ENCODE measurements at regions not wholly inside any gene's neighbourhood (a gene's known extent, or its start where the extent isn't known, plus 50 kb on each side); places are given as distances from the start of the nearest gene placed in this dataset.

- no peak for FAIRE-seq
- dilution Hi-C loops (cut with MboI; ENCODE audit: extremely low pct_ligation_motif_present, low sequenced_read_pairs), result no loop called here
- Histone ChIP-seq H3K4me1 (ENCODE audit: control insufficient read depth, extremely low read depth, insufficient read depth, low read length) (peaks cover 15% of the 10 kb centered on the region), H3K27ac (ENCODE audit: control insufficient read depth, insufficient read depth, low read length) (no peak overlapping the region), H3K9ac (ENCODE audit: control insufficient read depth, extremely low read depth, insufficient read depth, low read length) (no peak overlapping the region), H3K36me3 (ENCODE audit: control insufficient read depth in 2 of 2, extremely low read depth in 1 of 2, insufficient read depth in 2 of 2, low read length in 2 of 2) (no peaks in the 10 kb centered on the region), H3K4me2 (ENCODE audit: control insufficient read depth, extremely low read depth, insufficient read depth, low read depth, low read length) (no peak overlapping the region), H3K9me3 (ENCODE audit: control insufficient read depth, low read depth, low read length) (no peaks in the 10 kb centered on the region), H3K4me3 (ENCODE audit: control insufficient read depth in 2 of 3, extremely low read depth in 1 of 3, insufficient read depth in 2 of 3, low read depth in 1 of 3, low read length in 3 of 3) (no peak overlapping the region), H3K9me1 (ENCODE audit: control insufficient read depth, extremely low read depth, insufficient read depth, low read length) (no peaks in the 10 kb centered on the region), H3K79me2 (ENCODE audit: control insufficient read depth, insufficient read depth, low read length) (no peaks in the 10 kb centered on the region), H4K20me1 (ENCODE audit: control insufficient read depth, extremely low read depth, insufficient read depth, low read length) (no peaks in the 10 kb centered on the region), H3K27me3 (ENCODE audit: control insufficient read depth, extremely low read depth, insufficient read depth, low read length) (no peaks in the 10 kb centered on the region), H2AFZ (ENCODE audit: control insufficient read depth, low read length) (no peak overlapping the region)
- DNase-seq (ENCODE audit: low read depth, low spot score), result no peak
- TF ChIP-seq EZH2 (IDR thresholded peaks at IDR 0.05; ENCODE audit: low read length) (no peak), CTCF (optimal IDR thresholded peaks at IDR 0.05 in 1 of 3, IDR thresholded peaks at IDR 0.05 in 1 of 3, conservative IDR thresholded peaks at IDR 0.05 in 1 of 3; ENCODE audit: extremely low read depth in 1 of 3, insufficient read depth in 2 of 3, low read length in 3 of 3) (no peak)
Measured at GRCh38 chr15:97501291-97501690, 459.2 kb upstream of the ARRDC4 start.

GRCh38 chr15:97502038-97502437 is 458.5 kb upstream of the ARRDC4 start:
- Histone ChIP-seq H3K27ac (ENCODE audit: control insufficient read depth, insufficient read depth, low read length) (peak overlapping the region; percentile 51), H3K4me1 (ENCODE audit: control insufficient read depth, extremely low read depth, insufficient read depth, low read length) (peaks cover 15% of the 10 kb centered on the region), H3K9me3 (ENCODE audit: control insufficient read depth, low read depth, low read length) (no peaks in the 10 kb centered on the region), H2AFZ (ENCODE audit: control insufficient read depth, low read length) (peak overlapping the region; percentile 93), H3K4me3 (ENCODE audit: control insufficient read depth in 2 of 3, extremely low read depth in 1 of 3, insufficient read depth in 2 of 3, low read depth in 1 of 3, low read length in 3 of 3) (no peak overlapping the region), H3K9ac (ENCODE audit: control insufficient read depth, extremely low read depth, insufficient read depth, low read length) (no peak overlapping the region), H3K4me2 (ENCODE audit: control insufficient read depth, extremely low read depth, insufficient read depth, low read depth, low read length) (no peak overlapping the region), H3K27me3 (ENCODE audit: control insufficient read depth, extremely low read depth, insufficient read depth, low read length) (no peaks in the 10 kb centered on the region), H3K9me1 (ENCODE audit: control insufficient read depth, extremely low read depth, insufficient read depth, low read length) (no peaks in the 10 kb centered on the region), H4K20me1 (ENCODE audit: control insufficient read depth, extremely low read depth, insufficient read depth, low read length) (no peaks in the 10 kb centered on the region), H3K79me2 (ENCODE audit: control insufficient read depth, insufficient read depth, low read length) (no peaks in the 10 kb centered on the region), H3K36me3 (ENCODE audit: control insufficient read depth in 2 of 2, extremely low read depth in 1 of 2, insufficient read depth in 2 of 2, low read length in 2 of 2) (no peaks in the 10 kb centered on the region)
- DNase-seq (ENCODE audit: low read depth, low spot score) (no peak), FAIRE-seq (peak; percentile 90)
- no peak for TF ChIP-seq EZH2 (IDR thresholded peaks at IDR 0.05; ENCODE audit: low read length)
- no peak for TF ChIP-seq CTCF (optimal IDR thresholded peaks at IDR 0.05 in 1 of 3, IDR thresholded peaks at IDR 0.05 in 1 of 3, conservative IDR thresholded peaks at IDR 0.05 in 1 of 3; ENCODE audit: extremely low read depth in 1 of 3, insufficient read depth in 2 of 3, low read length in 3 of 3)
- dilution Hi-C loops (cut with MboI; ENCODE audit: extremely low pct_ligation_motif_present, low sequenced_read_pairs), result no loop called here
